Loucy (cell line): ENCODE measurements at regions not wholly inside any gene's neighbourhood (a gene's known extent, or its start where the extent isn't known, plus 50 kb on each side); places are given as distances from the start of the nearest gene placed in this dataset.

Experiments
- CTCF ChIP-seq: fragments of 200-600 bp; sonication (generic); conservative IDR thresholded peaks from 2 replicates; pipeline ENCODE4 v1.5.1; 2014; ENCODE audit warnings: mild to moderate bottlenecking, antibody characterized with exemption, low read length
- EZH2phosphoT487 ChIP-seq: fragments of 200-600 bp; IDR thresholded peaks from 2 replicates; pipeline ENCODE4 v1.6.1; 2018; ENCODE audit warnings: antibody characterized with exemption, mild to moderate bottlenecking, moderate library complexity, borderline replicate concordance

- TF ChIP-seq CTCF: no peak
- TF ChIP-seq EZH2phosphoT487: no peak
Measured at GRCh38 chr15:58327958-58328357, 103.8 kb upstream of the LIPC start.
